ENCODE measurements at regions not wholly inside any gene's neighbourhood (a gene's known extent, or its start where the extent isn't known, plus 50 kb on each side); places are given as distances from the start of the nearest gene placed in this dataset.

DNA sequence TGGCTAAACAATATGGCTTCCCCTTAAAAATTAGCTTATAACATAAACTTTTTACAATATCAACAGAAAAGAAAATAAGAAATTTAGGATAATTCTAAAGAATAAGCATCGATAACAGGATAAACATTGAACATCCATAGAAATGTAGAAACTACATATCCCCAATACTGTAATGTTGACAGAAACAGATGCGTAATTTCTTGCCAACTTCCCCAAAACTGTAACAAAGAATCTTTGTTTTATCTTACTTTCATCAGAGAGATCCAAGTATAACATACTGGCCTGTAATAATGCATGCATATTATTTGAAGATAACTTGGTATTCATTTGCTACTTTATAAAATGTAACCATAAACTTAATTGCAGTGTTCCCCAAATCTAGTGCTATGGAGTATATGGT is 339.9 kb downstream of the ARL4A start:
- no peak for TF ChIP-seq ZNF274 (IDR thresholded peaks at IDR 0.05; ENCODE audit: low read depth, low read length)
- no peak for TF ChIP-seq YY1 (IDR thresholded peaks at IDR 0.05; ENCODE audit: insufficient read depth, insufficient read length)
- TF ChIP-seq SUZ12 (IDR thresholded peaks at IDR 0.05; ENCODE audit: extremely low read depth, insufficient read depth, insufficient read length): no peak
